CD14-positive monocyte (primary cell): ENCODE measurements at regions not wholly inside any gene's neighbourhood (a gene's known extent, or its start where the extent isn't known, plus 50 kb on each side); places are given as distances from the start of the nearest gene placed in this dataset.

ENCODE experiments used
- DNase-seq, 3 donors: peaks; one replicate each; pipeline ENCODE4 v3.0.0-alpha.2; 2011 to 2022
- H2AFZ ChIP-seq: 2 replicates; pipeline ENCODE4 v1.6.0; 2012; ENCODE audit warnings: mild to moderate bottlenecking, low read depth, low read length, inconsistent platforms; ENCODE audit not compliant: insufficient read depth, poor library complexity, severe bottlenecking
- H3K27ac ChIP-seq, 2 donors: 1 replicate in 1 of 2; 2 replicates in 1 of 2; pipeline ENCODE4 v1.5.1; 2012 to 2013; ENCODE audit warnings: low read length in 2 of 2, control low read depth in 1 of 2, inconsistent platforms in 1 of 2, low read depth in 1 of 2, mild to moderate bottlenecking in 1 of 2
- H3K27me3 ChIP-seq, 2 donors: one replicate each; pipeline versions ENCODE4 v1.6.0 to v1.6.1; 2011 to 2013; ENCODE audit warnings: low read length in 2 of 2; ENCODE audit not compliant: control insufficient read depth in 2 of 2, insufficient read depth in 2 of 2
- H3K36me3 ChIP-seq, 2 donors: replicated peaks in 1 of 2; 1 replicate in 1 of 2; 2 replicates in 1 of 2; pipeline versions ENCODE4 v1.5.1 to v1.6.1; 2012 to 2013; ENCODE audit warnings: low read length in 2 of 2, control low read depth in 1 of 2, inconsistent platforms in 1 of 2, mild to moderate bottlenecking in 1 of 2; ENCODE audit not compliant: insufficient read depth in 2 of 2, control insufficient read depth in 1 of 2
- H3K4me1 ChIP-seq, 2 donors: 1 replicate in 1 of 2; 2 replicates in 1 of 2; pipeline versions ENCODE4 v1.5.1 to v1.6.1; 2012 to 2013; ENCODE audit warnings: low read length in 2 of 2, control low read depth in 1 of 2, inconsistent platforms in 1 of 2, mild to moderate bottlenecking in 1 of 2, moderate library complexity in 1 of 2; ENCODE audit not compliant: insufficient read depth in 2 of 2, control insufficient read depth in 1 of 2
- H3K4me2 ChIP-seq: replicated peaks from 2 replicates; pipeline ENCODE3; 2012; ENCODE audit warnings: low read length, moderate library complexity, mild to moderate bottlenecking; ENCODE audit not compliant: poor library complexity, severe bottlenecking; ENCODE audit errors: extremely low read depth
- H3K4me3 ChIP-seq, 3 experiments: fragments of 200-600 bp in 1 of 3; sonication (generic) in 1 of 3; replicated peaks in 1 of 3; 1 replicate in 2 of 3; 2 replicates in 1 of 3; pipeline ENCODE4 v1.5.1; 2011 to 2013; ENCODE audit warnings: low read length in 3 of 3, mild to moderate bottlenecking in 3 of 3, control low read depth in 2 of 3, low read depth in 2 of 3, inconsistent platforms in 1 of 3, moderate library complexity in 1 of 3
- H3K79me2 ChIP-seq: 2 replicates; pipeline ENCODE4 v1.6.0; 2012; ENCODE audit warnings: mild to moderate bottlenecking, control low read depth, inconsistent platforms, low read length, moderate library complexity; ENCODE audit not compliant: insufficient read depth
- H3K9ac ChIP-seq: 2 replicates; pipeline ENCODE4 v1.6.0; 2017; ENCODE audit warnings: low read length, mild to moderate bottlenecking; ENCODE audit not compliant: insufficient read depth, poor library complexity, severe bottlenecking
- H3K9me3 ChIP-seq, 2 donors: replicated peaks in 1 of 2; 1 replicate in 1 of 2; 2 replicates in 1 of 2; pipeline versions ENCODE4 v1.5.1 to v1.6.1; 2012 to 2013; ENCODE audit warnings: low read length in 2 of 2, control low read depth in 1 of 2; ENCODE audit not compliant: control insufficient read depth in 1 of 2, insufficient read depth in 1 of 2
- H4K20me1 ChIP-seq: 2 replicates; pipeline ENCODE4 v1.6.0; 2012; ENCODE audit warnings: mild to moderate bottlenecking, low read length, control low read depth, moderate library complexity; ENCODE audit not compliant: insufficient read depth
- H3K27ac Mint-ChIP-seq, 7 donors: one replicate each; pipeline ENCODE4 v1.8.0; 2020; ENCODE audit warnings: mild to moderate bottlenecking in 7 of 7, mixed read lengths in 7 of 7, moderate library complexity in 6 of 7, inconsistent platforms in 2 of 7
- H3K27me3 Mint-ChIP-seq, 3 donors: one replicate each; pipeline ENCODE4 v1.8.0; 2021 to 2022; ENCODE audit warnings: low read depth in 3 of 3, mild to moderate bottlenecking in 3 of 3, mixed read lengths in 3 of 3, moderate library complexity in 3 of 3, inconsistent platforms in 1 of 3
- H3K36me3 Mint-ChIP-seq, 2 donors: one replicate each; pipeline ENCODE4 v1.8.0; 2020; ENCODE audit warnings: mixed read lengths in 2 of 2, inconsistent platforms in 1 of 2, mild to moderate bottlenecking in 1 of 2
- H3K4me1 Mint-ChIP-seq: one replicate; pipeline ENCODE4 v1.8.0; 2020; ENCODE audit warnings: mild to moderate bottlenecking, mixed read lengths
- H3K4me3 Mint-ChIP-seq, 2 donors: one replicate each; pipeline ENCODE4 v1.8.0; 2020; ENCODE audit warnings: mild to moderate bottlenecking in 2 of 2, mixed read lengths in 2 of 2, moderate library complexity in 1 of 2
- H3K9me3 Mint-ChIP-seq, 7 donors: one replicate each; pipeline ENCODE4 v1.8.0; 2020 to 2022; ENCODE audit warnings: mixed read lengths in 7 of 7, mild to moderate bottlenecking in 6 of 7, moderate library complexity in 6 of 7, inconsistent platforms in 2 of 7
- CTCF ChIP-seq: fragments of 200-600 bp; IDR thresholded peaks from one replicate; pipeline ENCODE4 v1.8.0; 2022; ENCODE audit warnings: antibody characterized with exemption, mild to moderate bottlenecking
- WGBS: methylation state at CpG from one replicate; pipeline ENCODE4 v1.1.5; 2013; ENCODE audit warnings: missing lambda C conversion rate; ENCODE audit not compliant: insufficient coverage; 5-methylcytosine and 5-hydroxymethylcytosine counted together
- intact Hi-C, 2 donors: fragments of 100-400 bp; cut with micrococcal nuclease; formaldehyde crosslinking; loops; one replicate each; pipeline versions ENCODE4 v1.15.0 to v1.15.1; 2023

- Histone ChIP-seq H3K4me3 (no peak overlapping the region), H2AFZ (no peak overlapping the region), H3K4me1 (no peaks in the 10 kb centered on the region), H3K79me2 (no peaks in the 10 kb centered on the region), H3K36me3 (no peaks in the 10 kb centered on the region), H4K20me1 (no peaks in the 10 kb centered on the region), H3K27me3 (peaks cover 0 to 2% of the 10 kb centered on the region in 2 donors), H3K27ac (no peak overlapping the region), H3K9ac (no peak overlapping the region), H3K9me3 (peaks cover 0 to 6% of the 10 kb centered on the region in 2 donors), H3K4me2 (no peak overlapping the region)
- WGBS, result 83% methylated on average over 2 of the region's 3 CpGs
- Mint-ChIP-seq H3K27me3 (peaks cover 2 to 8% (median 4%) of the 10 kb centered on the region in 3 donors), H3K9me3 (peaks cover 1 to 11% (median 5%) of the 10 kb centered on the region in 7 donors), H3K27ac (no peak overlapping the region), H3K36me3 (no peaks in the 10 kb centered on the region), H3K4me3 (no peak overlapping the region), H3K4me1 (no peaks in the 10 kb centered on the region)
- TF ChIP-seq CTCF, result no peak
- DNase-seq, result no peak
- intact Hi-C loops, result no loop called here
Observed at GRCh38 chr16:54493594-54493993, 207.0 kb upstream of the IRX3 start.

DNA sequence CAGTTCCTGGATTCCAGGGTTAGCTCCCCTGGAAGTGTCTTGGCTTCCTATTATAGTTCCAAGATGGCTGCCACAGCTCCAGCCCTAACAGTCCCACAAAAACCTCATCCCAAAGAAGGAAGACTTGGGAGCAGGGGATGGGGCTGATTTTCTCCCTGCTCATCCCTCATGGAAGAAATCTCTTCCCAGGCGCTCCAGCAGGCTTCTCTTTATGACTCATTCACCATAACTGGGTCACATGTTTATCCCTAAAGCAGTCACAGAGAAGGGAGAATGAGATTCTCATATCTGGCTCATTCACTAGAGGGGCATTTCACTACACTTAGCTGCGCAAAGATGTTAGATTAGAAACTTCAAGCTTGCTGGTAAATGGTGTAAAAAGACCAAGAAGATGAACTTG, 206.5 kb upstream of the IRX3 start:
- TF ChIP-seq CTCF, result no peak
- Histone ChIP-seq H3K4me2 (no peak overlapping the region), H3K4me3 (no peak overlapping the region), H2AFZ (no peak overlapping the region), H4K20me1 (no peaks in the 10 kb centered on the region), H3K9ac (no peak overlapping the region), H3K27ac (no peak overlapping the region), H3K36me3 (no peaks in the 10 kb centered on the region), H3K4me1 (no peaks in the 10 kb centered on the region), H3K9me3 (peaks cover 0 to 2% of the 10 kb centered on the region in 2 donors), H3K79me2 (no peaks in the 10 kb centered on the region), H3K27me3 (peaks cover 0 to 2% of the 10 kb centered on the region in 2 donors)
- Mint-ChIP-seq H3K27me3 (peaks cover 2 to 6% (median 4%) of the 10 kb centered on the region in 3 donors), H3K4me3 (no peak overlapping the region), H3K27ac (no peak overlapping the region), H3K36me3 (no peaks in the 10 kb centered on the region), H3K9me3 (peaks cover 0 to 9% (median 3%) of the 10 kb centered on the region in 7 donors), H3K4me1 (no peaks in the 10 kb centered on the region)
- WGBS, result no CpG with 5 or more reads among the region's 2 CpGs
- intact Hi-C loops, result no loop called here
- no peak for DNase-seq
